K562 (cell line): ENCODE measurements at regions not wholly inside any gene's neighbourhood (a gene's known extent, or its start where the extent isn't known, plus 50 kb on each side); places are given as distances from the start of the nearest gene placed in this dataset.

Experiments
- ADNP ChIP-seq: fragments of 200-800 bp; sonication (Bioruptor generic); IDR thresholded peaks from 2 replicates; pipeline ENCODE4 v1.6.1; 2016; ENCODE audit warnings: missing genetic modification characterization, missing compliant biosample characterization
- MGA ChIP-seq: fragments of 450-650 bp; IDR thresholded peaks from 2 replicates; pipeline ENCODE4 v1.6.1; 2016; ENCODE audit warnings: mild to moderate bottlenecking, moderate library complexity
- MYC ChIP-seq, 2 experiments: fragments of 250-450 bp in 1 of 2; sonication (Bioruptor Pico) in 1 of 2; IDR thresholded peaks; 2 replicates each; pipeline versions ENCODE4 v1.5.1 to v1.6.1; 2012 to 2021; ENCODE audit warnings: low read depth in 2 of 2, borderline replicate concordance in 1 of 2, improper control_type of control experiment in 1 of 2, low read length in 1 of 2, mild to moderate bottlenecking in 1 of 2, moderate library complexity in 1 of 2
- RB1 ChIP-seq: fragments of 450-650 bp; IDR thresholded peaks from 2 replicates; pipeline ENCODE4 v1.6.1; 2017; ENCODE audit warnings: low read depth, mild to moderate bottlenecking
- TBP ChIP-seq: optimal IDR thresholded peaks from 2 replicates; pipeline ENCODE3; 2011; ENCODE audit warnings: low read depth, low read length, improper control_type of control experiment
- ZBTB33 ChIP-seq: sonication (generic); formaldehyde crosslinking; IDR thresholded peaks from 2 replicates; pipeline ENCODE4 v1.8.1; 2023; ENCODE audit warnings: mild to moderate bottlenecking, missing genetic modification reagents
- ZNF444 ChIP-seq: fragments of 250-450 bp; sonication (Bioruptor Pico); IDR thresholded peaks from 2 replicates; pipeline ENCODE4 v1.4.0; 2020; ENCODE audit warnings: mild to moderate bottlenecking, moderate library complexity

- no peak for TF ChIP-seq MGA
- TF ChIP-seq MYC (IDR thresholded peaks at IDR 0.05; ENCODE audit: low read depth, low read length) = no peak
- no peak for TF ChIP-seq MYC (CRISPR knock-in tag; IDR thresholded peaks at IDR 0.05; ENCODE audit: borderline replicate concordance, low read depth)
- TF ChIP-seq ZBTB33 (CRISPR knock-in tag) = no peak
- no peak for TF ChIP-seq RB1
- TF ChIP-seq ZNF444 (CRISPR knock-in tag) = no peak
- TF ChIP-seq TBP = no peak
- no peak for TF ChIP-seq ADNP (tag)
These were observed 584.4 kb downstream of the INHBA start (continued) for GRCh38 chr7:41118486-41118885.
